Prostate gland (tissue), 2 donors: ENCODE measurements at regions not wholly inside any gene's neighbourhood (a gene's known extent, or its start where the extent isn't known, plus 50 kb on each side); places are given as distances from the start of the nearest gene placed in this dataset.

Experiments
- DNase-seq: peaks from one replicate; pipeline ENCODE4 v3.0.0-alpha.2; 2019; ENCODE audit warnings: low spot score
- H3K27ac ChIP-seq, 2 donors: fragments of 200-600 bp; sonication (generic); 2 replicates each; pipeline ENCODE4 v1.5.1; 2017 to 2019
- H3K27me3 ChIP-seq: fragments of 200-600 bp; sonication (generic); replicated peaks from 2 replicates; pipeline ENCODE4 v1.5.1; 2019; ENCODE audit not compliant: insufficient read depth
- H3K36me3 ChIP-seq, 2 donors: fragments of 200-600 bp; sonication (generic); 1 replicate in 1 of 2; 2 replicates in 1 of 2; pipeline versions ENCODE4 v1.5.1 to v1.8.1; 2017 to 2019
- H3K4me1 ChIP-seq: fragments of 200-600 bp; sonication (generic); replicated peaks from 2 replicates; pipeline ENCODE4 v1.5.1; 2019
- H3K4me3 ChIP-seq, 2 donors: fragments of 200-600 bp; sonication (generic); 2 replicates each; pipeline ENCODE4 v1.5.1; 2017 to 2019
- H3K9me3 ChIP-seq: fragments of 200-600 bp; sonication (generic); 2 replicates; pipeline ENCODE4 v1.5.1; 2017
- POLR2A ChIP-seq: fragments of 450-650 bp; IDR thresholded peaks from one replicate; pipeline ENCODE4 v1.6.1; 2016; ENCODE audit warnings: antibody characterized with exemption, mild to moderate bottlenecking
- POLR2AphosphoS5 ChIP-seq: sonication (generic); formaldehyde crosslinking; IDR thresholded peaks from one replicate; pipeline ENCODE4 v1.6.1; 2017; ENCODE audit warnings: antibody characterized with exemption
- WGBS: methylation state at CpG from one replicate; pipeline ENCODE4 v1.1.5; 2018; 5-methylcytosine and 5-hydroxymethylcytosine counted together
- intact Hi-C: fragments of 100-400 bp; cut with DNase I; formaldehyde crosslinking; loops from one replicate; pipeline ENCODE4 v1.14.2; 2022
- TF ChIP-seq, protein P1 (sequence below), 4 experiments: fragments of 200-600 bp in 2 of 4; fragments of 450-650 bp in 2 of 4; sonication (generic) in 2 of 4; IDR thresholded peaks; 1 replicate in 3 of 4; 2 replicates in 1 of 4; pipeline ENCODE4 v1.5.1; 2016 to 2019; ENCODE audit warnings: antibody characterized with exemption in 4 of 4, mild to moderate bottlenecking in 2 of 4, moderate library complexity in 2 of 4

DNA sequence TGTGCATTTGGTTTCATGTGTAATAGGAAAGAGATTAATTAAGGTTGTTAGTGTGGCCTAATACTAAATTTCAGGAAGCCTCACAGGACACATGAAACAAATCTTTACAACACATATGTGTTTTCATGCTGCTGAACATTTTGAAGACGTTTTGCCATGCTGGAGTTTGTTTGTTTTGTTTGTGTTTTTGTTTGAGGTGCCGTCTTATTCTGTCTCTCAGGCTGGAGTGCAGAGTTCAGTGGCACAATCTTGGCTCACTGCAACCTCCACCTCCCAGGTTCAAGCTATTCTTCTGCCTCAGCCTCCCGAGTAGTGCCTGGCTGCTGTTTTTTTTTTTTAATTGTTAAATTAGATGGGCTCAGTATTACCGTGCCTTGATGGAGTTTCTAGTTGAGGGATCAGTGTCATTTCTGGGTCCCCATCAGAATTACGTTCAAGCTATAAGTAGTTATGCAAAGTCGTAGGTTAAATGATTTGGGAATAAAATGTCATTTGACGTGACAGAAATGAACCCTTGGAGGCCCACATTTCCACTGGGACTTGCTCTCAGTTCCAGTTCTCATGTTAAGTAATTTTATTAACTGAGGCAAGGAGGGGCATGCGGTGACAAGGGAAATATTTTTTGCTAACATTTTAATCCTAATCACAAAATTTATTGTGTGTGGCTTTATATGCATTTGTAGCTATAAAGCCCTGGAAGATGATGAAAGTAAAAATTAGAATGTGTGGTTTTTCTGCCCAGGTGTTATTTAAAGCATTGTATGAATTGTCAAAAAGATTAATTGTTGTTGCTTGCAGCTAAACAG lies 196.9 kb downstream of the TM9SF2 start:
- H3K27me3 ChIP-seq = no peaks in the 10 kb centered on the region
- H3K36me3 ChIP-seq = no peaks in the 10 kb centered on the region
- no peaks in the 10 kb centered on the region for H3K4me1 ChIP-seq
- H3K27ac ChIP-seq = no peak overlapping the region
- TF ChIP-seq POLR2AphosphoS5 = no peak
- no peak for TF ChIP-seq POLR2A
- TF ChIP-seq, protein P1, sequence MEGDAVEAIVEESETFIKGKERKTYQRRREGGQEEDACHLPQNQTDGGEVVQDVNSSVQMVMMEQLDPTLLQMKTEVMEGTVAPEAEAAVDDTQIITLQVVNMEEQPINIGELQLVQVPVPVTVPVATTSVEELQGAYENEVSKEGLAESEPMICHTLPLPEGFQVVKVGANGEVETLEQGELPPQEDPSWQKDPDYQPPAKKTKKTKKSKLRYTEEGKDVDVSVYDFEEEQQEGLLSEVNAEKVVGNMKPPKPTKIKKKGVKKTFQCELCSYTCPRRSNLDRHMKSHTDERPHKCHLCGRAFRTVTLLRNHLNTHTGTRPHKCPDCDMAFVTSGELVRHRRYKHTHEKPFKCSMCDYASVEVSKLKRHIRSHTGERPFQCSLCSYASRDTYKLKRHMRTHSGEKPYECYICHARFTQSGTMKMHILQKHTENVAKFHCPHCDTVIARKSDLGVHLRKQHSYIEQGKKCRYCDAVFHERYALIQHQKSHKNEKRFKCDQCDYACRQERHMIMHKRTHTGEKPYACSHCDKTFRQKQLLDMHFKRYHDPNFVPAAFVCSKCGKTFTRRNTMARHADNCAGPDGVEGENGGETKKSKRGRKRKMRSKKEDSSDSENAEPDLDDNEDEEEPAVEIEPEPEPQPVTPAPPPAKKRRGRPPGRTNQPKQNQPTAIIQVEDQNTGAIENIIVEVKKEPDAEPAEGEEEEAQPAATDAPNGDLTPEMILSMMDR (IDR thresholded peaks at IDR 0.05) = no peak
- H3K9me3 ChIP-seq = no peaks in the 10 kb centered on the region
- H3K4me3 ChIP-seq = no peak overlapping the region
- WGBS = 65% methylated on average over 8 of the region's 8 CpGs
- no peak for DNase-seq
- intact Hi-C loops = no loop called here

DNA sequence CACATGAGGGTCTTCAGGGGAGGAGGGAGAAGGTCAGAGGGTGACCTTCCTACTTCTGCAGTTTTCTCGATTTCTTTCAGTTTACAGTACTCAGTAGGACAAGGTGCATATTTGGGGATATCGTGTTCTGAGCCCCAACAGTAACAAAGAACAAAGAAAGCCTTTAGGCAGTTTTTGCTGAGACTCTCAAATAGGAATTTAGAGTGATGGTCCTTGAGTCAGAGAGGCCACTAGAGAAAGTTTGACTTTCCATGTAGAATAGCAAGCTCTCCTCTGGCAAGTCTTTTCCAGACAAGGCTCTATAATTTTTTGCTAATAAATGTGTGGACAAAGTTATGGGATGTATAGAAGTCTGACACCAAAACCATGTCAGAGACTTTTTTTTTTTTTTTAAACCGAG lies 194.6 kb downstream of the TM9SF2 start:
- no peaks in the 10 kb centered on the region for H3K4me1 ChIP-seq
- no peak overlapping the region for H3K27ac ChIP-seq
- H3K36me3 ChIP-seq = no peaks in the 10 kb centered on the region
- H3K27me3 ChIP-seq = no peaks in the 10 kb centered on the region
- WGBS = 92% methylated on average over 3 of the region's 3 CpGs
- no peak for DNase-seq
- no peak overlapping the region for H3K4me3 ChIP-seq
- TF ChIP-seq POLR2A (no peak), POLR2AphosphoS5 (no peak)
- TF ChIP-seq, protein P1 (IDR thresholded peaks at IDR 0.05) = no peak
- intact Hi-C loops = no loop called here
- no peaks in the 10 kb centered on the region for H3K9me3 ChIP-seq

DNA sequence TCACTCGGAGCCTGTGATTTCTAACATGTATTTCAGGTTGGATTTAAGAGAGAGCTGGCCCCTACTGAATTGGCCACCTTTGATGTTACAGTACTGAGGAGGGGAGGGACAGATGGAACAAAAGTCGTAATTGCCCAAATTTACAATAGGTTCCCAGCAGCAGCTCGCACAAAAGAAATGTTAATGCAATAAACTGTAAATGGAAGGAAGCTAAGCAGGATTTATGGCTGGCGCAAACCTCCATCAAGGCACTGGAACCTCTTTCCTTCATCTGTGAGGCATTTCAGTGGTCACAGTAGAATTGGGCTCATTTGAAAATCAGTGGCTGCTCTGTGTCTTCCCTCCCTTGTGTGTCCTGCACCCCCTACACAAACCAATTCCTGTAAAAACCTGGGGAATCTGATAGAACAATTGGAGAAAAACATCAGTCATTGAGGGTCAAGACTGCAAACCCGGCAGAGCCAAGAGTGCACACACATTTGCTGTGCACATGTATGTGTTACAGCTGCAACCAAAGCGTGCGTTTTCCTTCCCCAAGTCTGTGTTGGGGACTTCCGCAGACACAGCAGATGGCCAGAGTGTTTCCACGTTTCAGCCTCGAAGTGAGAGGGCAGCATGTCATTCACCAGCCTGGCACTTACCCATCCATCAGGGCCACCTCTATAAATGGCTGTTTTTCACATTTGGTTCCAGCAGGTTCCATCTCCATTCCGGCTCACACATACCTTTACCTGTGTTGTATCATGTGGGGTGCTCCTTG lies 192.8 kb downstream of the TM9SF2 start:
- H3K27ac ChIP-seq = no peak overlapping the region
- no peak for TF ChIP-seq POLR2AphosphoS5
- TF ChIP-seq POLR2A = no peak
- TF ChIP-seq, protein P1 (IDR thresholded peaks at IDR 0.05) = no peak
- intact Hi-C loops = no loop called here
- no peaks in the 10 kb centered on the region for H3K4me1 ChIP-seq
- H3K36me3 ChIP-seq = no peaks in the 10 kb centered on the region
- no peak for DNase-seq
- no peak overlapping the region for H3K4me3 ChIP-seq
- no peaks in the 10 kb centered on the region for H3K27me3 ChIP-seq
- WGBS = 64% methylated on average over 11 of the region's 11 CpGs
- no peaks in the 10 kb centered on the region for H3K9me3 ChIP-seq

DNA sequence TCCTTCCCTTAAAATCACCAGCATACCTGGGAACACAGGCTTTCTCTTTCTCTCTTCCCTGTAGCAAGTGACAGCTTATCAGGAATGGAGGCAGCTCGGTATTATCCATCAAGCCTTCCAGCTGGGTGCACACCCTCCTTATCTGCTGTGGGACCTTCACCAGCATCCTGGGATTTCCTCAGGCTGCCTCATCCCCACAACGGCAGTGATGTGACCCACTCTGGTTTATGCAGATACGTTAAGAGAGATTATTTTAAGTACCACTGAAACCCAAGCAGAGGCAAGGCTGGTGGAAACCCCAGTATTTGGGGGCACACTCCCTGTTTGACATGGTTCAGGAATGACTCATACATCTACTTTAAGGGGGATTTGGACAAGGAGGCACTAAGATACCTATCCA lies 192.1 kb downstream of the TM9SF2 start:
- H3K27me3 ChIP-seq = no peaks in the 10 kb centered on the region
- no peak for TF ChIP-seq POLR2A
- TF ChIP-seq POLR2AphosphoS5 = no peak
- TF ChIP-seq, protein P1 (IDR thresholded peaks at IDR 0.05) = no peak
- no peaks in the 10 kb centered on the region for H3K9me3 ChIP-seq
- no peak overlapping the region for H3K4me3 ChIP-seq
- no peaks in the 10 kb centered on the region for H3K36me3 ChIP-seq
- no peak for DNase-seq
- no peak overlapping the region for H3K27ac ChIP-seq
- intact Hi-C loops = no loop called here
- no peaks in the 10 kb centered on the region for H3K4me1 ChIP-seq
- WGBS = 70% methylated on average over 3 of the region's 3 CpGs
